ENCODE measurements at regions not wholly inside any gene's neighbourhood (a gene's known extent, or its start where the extent isn't known, plus 50 kb on each side); places are given as distances from the start of the nearest gene placed in this dataset.

DNA sequence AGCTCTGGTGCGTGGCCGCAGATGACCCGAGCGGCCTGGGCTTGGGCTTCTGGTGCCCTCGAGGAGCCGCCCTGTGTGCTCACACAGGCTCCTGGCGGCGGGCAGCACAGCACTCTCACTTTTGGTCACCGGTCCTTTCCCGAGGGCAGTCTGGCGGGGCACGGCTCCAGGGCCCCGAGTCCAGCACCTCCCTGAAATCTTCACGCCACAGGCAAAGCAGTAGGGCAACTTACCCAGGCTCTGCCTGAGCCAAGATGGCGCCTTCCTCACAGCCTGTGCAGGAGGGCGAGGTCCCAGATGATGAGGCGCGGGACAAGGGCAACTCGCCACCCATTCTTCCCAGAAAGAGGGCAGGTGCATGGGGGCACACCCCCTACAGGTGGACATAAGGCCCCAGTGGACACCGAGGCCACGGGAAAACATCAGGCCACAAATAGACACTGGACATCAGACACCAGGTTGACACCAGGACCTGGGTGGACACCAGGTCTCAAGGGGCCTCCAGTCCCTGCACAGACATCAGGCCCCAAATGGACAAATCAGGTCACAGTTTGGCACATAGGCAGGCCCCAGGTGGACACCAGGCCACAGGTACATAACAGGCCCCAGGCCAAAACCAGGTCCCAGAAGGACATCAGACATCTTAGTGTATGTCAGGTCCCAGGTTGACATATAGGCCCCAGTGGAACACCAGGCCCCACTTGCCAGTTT is 57.6 kb upstream of the SEPTIN5 start:
- TF ChIP-seq POLR2A (IDR thresholded peaks at IDR 0.05), result no peak
- TF ChIP-seq, protein P1, sequence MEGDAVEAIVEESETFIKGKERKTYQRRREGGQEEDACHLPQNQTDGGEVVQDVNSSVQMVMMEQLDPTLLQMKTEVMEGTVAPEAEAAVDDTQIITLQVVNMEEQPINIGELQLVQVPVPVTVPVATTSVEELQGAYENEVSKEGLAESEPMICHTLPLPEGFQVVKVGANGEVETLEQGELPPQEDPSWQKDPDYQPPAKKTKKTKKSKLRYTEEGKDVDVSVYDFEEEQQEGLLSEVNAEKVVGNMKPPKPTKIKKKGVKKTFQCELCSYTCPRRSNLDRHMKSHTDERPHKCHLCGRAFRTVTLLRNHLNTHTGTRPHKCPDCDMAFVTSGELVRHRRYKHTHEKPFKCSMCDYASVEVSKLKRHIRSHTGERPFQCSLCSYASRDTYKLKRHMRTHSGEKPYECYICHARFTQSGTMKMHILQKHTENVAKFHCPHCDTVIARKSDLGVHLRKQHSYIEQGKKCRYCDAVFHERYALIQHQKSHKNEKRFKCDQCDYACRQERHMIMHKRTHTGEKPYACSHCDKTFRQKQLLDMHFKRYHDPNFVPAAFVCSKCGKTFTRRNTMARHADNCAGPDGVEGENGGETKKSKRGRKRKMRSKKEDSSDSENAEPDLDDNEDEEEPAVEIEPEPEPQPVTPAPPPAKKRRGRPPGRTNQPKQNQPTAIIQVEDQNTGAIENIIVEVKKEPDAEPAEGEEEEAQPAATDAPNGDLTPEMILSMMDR (IDR thresholded peaks at IDR 0.05), result no peak
